ENCODE measurements at regions not wholly inside any gene's neighbourhood (a gene's known extent, or its start where the extent isn't known, plus 50 kb on each side); places are given as distances from the start of the nearest gene placed in this dataset.
"Not testable (repeated sequence)": the region's sequence is repeated elsewhere in the genome, so short reads cannot be mapped to it uniquely, and the experiment has no call there.

DNA sequence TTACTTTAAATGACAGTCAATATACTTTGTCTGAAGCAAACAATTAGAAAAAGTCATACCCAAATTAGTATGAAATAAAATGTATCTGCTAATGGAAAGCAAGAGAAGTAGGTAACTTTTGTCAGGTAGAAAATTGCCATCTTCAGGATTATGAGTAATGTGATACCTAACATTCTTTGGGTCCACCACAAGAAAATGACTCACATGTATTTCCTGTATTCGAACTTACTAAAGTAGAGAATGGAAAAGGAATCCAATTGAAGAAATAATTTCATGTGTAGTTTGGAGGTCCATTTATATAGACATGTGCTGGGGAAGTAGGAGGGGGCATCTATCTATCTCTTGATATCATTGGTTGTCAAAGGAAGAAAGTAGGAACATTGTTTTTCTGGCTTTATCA is 636.2 kb upstream of the CHAC2 start:
- in situ Hi-C loops (cut with MboI; ENCODE audit: low sequenced_read_pairs, unreplicated experiment) = no loop called here
- TF ChIP-seq, protein P1, sequence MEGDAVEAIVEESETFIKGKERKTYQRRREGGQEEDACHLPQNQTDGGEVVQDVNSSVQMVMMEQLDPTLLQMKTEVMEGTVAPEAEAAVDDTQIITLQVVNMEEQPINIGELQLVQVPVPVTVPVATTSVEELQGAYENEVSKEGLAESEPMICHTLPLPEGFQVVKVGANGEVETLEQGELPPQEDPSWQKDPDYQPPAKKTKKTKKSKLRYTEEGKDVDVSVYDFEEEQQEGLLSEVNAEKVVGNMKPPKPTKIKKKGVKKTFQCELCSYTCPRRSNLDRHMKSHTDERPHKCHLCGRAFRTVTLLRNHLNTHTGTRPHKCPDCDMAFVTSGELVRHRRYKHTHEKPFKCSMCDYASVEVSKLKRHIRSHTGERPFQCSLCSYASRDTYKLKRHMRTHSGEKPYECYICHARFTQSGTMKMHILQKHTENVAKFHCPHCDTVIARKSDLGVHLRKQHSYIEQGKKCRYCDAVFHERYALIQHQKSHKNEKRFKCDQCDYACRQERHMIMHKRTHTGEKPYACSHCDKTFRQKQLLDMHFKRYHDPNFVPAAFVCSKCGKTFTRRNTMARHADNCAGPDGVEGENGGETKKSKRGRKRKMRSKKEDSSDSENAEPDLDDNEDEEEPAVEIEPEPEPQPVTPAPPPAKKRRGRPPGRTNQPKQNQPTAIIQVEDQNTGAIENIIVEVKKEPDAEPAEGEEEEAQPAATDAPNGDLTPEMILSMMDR (IDR thresholded peaks at IDR 0.05; ENCODE audit: borderline replicate concordance, control extremely low read depth, extremely low read depth, insufficient read depth, missing control alignments) = no peak
- DNase-seq (ENCODE audit: low spot score) = no peak

DNA sequence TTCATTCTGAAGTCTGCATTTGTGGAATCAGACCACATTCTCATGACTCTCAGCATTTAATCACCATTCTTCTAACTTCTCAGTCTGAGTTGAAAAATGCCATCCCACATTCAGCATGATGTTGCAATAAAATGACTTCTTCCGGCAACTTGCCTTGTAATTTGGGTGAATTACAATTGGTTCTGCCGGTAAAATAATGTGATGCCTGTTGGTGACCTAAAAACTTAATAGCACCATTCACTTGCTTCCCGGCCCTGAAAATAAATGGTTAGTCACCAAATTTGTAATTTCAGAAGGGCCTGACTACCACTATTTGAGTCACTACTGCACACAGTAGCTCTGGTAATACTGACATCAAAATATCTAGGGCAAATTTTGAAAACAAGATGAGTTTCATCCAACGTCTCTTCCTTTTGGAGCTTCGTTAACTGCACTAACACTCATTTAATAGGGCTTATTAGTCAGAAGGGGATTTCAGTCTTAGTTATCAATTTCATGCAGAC is 637.1 kb upstream of the CHAC2 start:
- no peak for DNase-seq (ENCODE audit: low spot score)
- TF ChIP-seq, protein P1 (IDR thresholded peaks at IDR 0.05; ENCODE audit: borderline replicate concordance, control extremely low read depth, extremely low read depth, insufficient read depth, missing control alignments) = no peak
- in situ Hi-C loops (cut with MboI; ENCODE audit: low sequenced_read_pairs, unreplicated experiment) = no loop called here

DNA sequence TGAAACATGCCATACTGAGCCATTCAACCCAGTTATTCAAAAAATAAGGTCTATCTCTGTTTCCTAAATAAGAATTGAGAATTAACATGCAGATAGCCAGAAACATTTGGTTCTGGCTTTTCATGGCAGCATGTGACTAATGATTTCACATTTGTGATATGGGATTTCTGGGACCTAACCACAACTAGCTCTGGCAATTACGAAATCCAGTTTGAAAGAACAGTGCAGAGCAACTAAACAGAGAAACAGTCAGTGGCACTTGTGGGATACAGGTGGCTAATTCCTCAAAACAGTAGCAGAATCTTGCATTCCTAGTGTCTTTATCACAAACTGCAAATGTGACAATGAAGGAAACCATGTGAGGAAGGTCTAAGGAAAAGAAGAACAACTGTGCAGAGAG is 637.8 kb upstream of the CHAC2 start:
- TF ChIP-seq, protein P1 (IDR thresholded peaks at IDR 0.05; ENCODE audit: borderline replicate concordance, control extremely low read depth, extremely low read depth, insufficient read depth, missing control alignments) = no peak
- in situ Hi-C loops (cut with MboI; ENCODE audit: low sequenced_read_pairs, unreplicated experiment) = no loop called here
- no peak for DNase-seq (ENCODE audit: low spot score)

DNA sequence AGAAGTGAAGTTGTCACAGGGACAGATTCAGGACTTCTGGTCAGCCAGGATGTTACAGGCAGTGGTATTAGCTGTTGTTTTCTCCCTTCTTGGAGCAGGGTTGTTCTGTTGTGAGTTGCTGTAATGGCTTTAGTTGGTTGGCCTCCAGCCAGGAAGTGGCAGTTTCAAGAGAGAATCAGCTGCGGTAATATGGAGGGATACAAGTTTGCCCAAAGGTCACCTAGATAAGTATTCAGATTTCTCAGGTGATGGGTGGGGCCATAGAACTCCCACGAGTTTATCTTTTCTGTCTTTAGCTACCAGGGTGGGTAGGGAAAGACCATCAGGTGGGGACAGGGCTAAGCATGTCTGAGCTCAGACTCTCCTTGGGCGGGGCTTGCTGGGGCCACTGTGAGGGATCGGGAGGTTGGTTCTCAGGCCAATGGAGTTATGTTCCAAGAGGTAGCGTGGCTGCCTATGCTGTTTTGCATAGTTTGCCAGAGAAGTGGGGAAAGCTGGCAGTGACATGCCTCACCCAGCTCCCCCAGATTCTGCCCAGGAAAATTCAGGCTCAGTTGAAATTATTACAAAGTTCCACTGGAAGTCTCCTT is 640.4 kb upstream of the CHAC2 start:
- TF ChIP-seq, protein P1 (IDR thresholded peaks at IDR 0.05; ENCODE audit: borderline replicate concordance, control extremely low read depth, extremely low read depth, insufficient read depth, missing control alignments) = no peak
- DNase-seq (ENCODE audit: low spot score) = no peak
- in situ Hi-C loops (cut with MboI; ENCODE audit: low sequenced_read_pairs, unreplicated experiment) = no loop called here

DNA sequence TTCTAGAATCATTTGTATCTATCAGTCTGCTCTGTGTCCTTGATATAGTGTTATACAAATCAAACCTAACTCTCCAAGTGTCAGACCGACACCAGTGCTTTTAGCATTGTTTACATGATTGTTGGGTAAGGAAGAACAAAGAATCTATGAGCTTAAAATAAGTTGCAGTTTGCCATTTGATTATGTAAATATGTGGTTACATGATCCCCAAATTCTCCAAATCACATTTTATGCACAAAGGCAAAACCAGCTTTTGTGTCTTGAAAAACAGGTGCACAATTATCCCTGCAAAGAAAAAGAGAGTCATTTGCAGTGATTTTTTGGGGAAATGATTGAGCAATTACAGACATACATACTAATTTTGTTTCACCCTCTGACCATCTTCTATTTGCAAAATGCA is 652.6 kb upstream of the CHAC2 start:
- in situ Hi-C loops (cut with MboI; ENCODE audit: low sequenced_read_pairs, unreplicated experiment) = no loop called here
- DNase-seq (ENCODE audit: low spot score) = no peak
- TF ChIP-seq, protein P1 (IDR thresholded peaks at IDR 0.05; ENCODE audit: borderline replicate concordance, control extremely low read depth, extremely low read depth, insufficient read depth, missing control alignments) = no peak

DNA sequence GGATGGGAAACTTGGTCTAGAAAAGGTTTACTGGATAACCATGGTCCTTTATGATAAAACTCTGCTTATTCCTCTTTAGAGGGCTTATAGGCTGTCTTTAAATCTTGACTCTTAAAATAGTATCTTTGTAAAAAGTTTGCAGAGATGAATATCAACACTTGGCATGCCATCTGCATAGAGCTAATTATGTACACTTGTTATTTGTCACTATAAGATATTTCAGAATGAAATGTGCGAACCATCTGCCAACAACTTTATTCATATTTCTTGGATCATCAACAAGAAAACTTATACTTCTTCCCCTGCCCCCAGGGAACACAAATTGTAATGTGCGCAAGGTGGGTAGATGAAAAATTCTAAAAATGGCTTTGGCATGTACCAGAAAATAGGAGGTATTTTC is 653.0 kb upstream of the CHAC2 start:
- in situ Hi-C loops (cut with MboI; ENCODE audit: low sequenced_read_pairs, unreplicated experiment) = no loop called here
- TF ChIP-seq, protein P1 (IDR thresholded peaks at IDR 0.05; ENCODE audit: borderline replicate concordance, control extremely low read depth, extremely low read depth, insufficient read depth, missing control alignments) = no peak
- no peak for DNase-seq (ENCODE audit: low spot score)

DNA sequence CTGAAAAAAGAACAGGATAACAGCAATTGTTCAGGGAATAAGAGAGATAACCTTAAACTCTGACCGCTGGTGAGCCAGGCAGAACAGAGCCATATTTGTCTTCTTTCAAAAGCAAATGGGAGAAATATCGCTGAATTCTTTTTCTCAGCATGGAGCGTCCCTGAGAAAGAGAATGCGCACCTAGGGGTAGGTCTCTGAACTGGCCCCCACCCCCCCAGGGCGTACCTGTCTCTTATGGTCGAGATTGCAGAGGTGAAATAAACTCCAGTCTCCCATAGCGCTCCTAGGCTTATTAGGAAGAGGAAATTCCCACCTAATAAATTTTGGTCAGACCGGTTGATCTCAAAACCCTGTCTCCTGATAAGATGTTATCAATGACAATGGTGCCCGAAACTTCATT is 655.2 kb upstream of the CHAC2 start:
- DNase-seq (ENCODE audit: low spot score); in situ Hi-C loops (cut with MboI; ENCODE audit: low sequenced_read_pairs, unreplicated experiment): not testable (repeated sequence)
